Smooth muscle cell (in vitro differentiated cells): ENCODE measurements at regions not wholly inside any gene's neighbourhood (a gene's known extent, or its start where the extent isn't known, plus 50 kb on each side); places are given as distances from the start of the nearest gene placed in this dataset.

ENCODE experiments used
- DNase-seq: peaks from one replicate; lab custom pipeline; 2025; ENCODE audit not compliant: unreplicated experiment; lab: John Stamatoyannopoulos, UW
- H2AFZ ChIP-seq: fragments of 200-600 bp; sonication (generic); 2 replicates; pipeline ENCODE4 v1.6.0; 2016; ENCODE audit warnings: antibody characterized with exemption, low read depth, mild to moderate bottlenecking
- H3F3A ChIP-seq: fragments of 200-600 bp; sonication (generic); 2 replicates; pipeline ENCODE4 v1.6.0; 2017; ENCODE audit warnings: antibody characterized with exemption, low read depth
- H3K27ac ChIP-seq: fragments of 200-600 bp; sonication (generic); 2 replicates; pipeline ENCODE4 v1.5.1; 2016; ENCODE audit warnings: low read depth, mild to moderate bottlenecking
- H3K27me3 ChIP-seq: fragments of 200-600 bp; sonication (generic); 2 replicates; pipeline ENCODE4 v1.6.1; 2016; ENCODE audit warnings: low read depth, mild to moderate bottlenecking
- H3K36me3 ChIP-seq: fragments of 200-600 bp; sonication (generic); 2 replicates; pipeline ENCODE4 v1.5.1; 2016; ENCODE audit warnings: low read depth
- H3K4me1 ChIP-seq: fragments of 200-600 bp; sonication (generic); 2 replicates; pipeline ENCODE4 v1.5.1; 2016; ENCODE audit warnings: low read depth
- H3K4me2 ChIP-seq: fragments of 200-600 bp; sonication (generic); 2 replicates; pipeline ENCODE4 v1.6.0; 2016; ENCODE audit warnings: mild to moderate bottlenecking
- H3K4me3 ChIP-seq: fragments of 200-600 bp; sonication (generic); 2 replicates; pipeline ENCODE4 v1.5.1; 2016; ENCODE audit warnings: mild to moderate bottlenecking
- H3K79me2 ChIP-seq: fragments of 200-600 bp; sonication (generic); 2 replicates; pipeline ENCODE4 v1.6.0; 2016; ENCODE audit warnings: low read depth, mild to moderate bottlenecking
- H3K9ac ChIP-seq: fragments of 200-600 bp; sonication (generic); 2 replicates; pipeline ENCODE4 v1.6.0; 2016; ENCODE audit warnings: low read depth
- H3K9me3 ChIP-seq: fragments of 200-600 bp; sonication (generic); replicated peaks from 2 replicates; pipeline ENCODE4 v1.5.1; 2016; ENCODE audit warnings: low read depth
- H4K20me1 ChIP-seq: fragments of 200-600 bp; sonication (generic); 2 replicates; pipeline ENCODE4 v1.6.0; 2016; ENCODE audit warnings: low read depth
- CTCF ChIP-seq: fragments of 200-600 bp; sonication (generic); IDR thresholded peaks from 2 replicates; pipeline ENCODE4 v1.5.1; 2017; ENCODE audit warnings: borderline replicate concordance, mild to moderate bottlenecking, antibody characterized with exemption; ENCODE audit not compliant: insufficient read depth, poor library complexity, severe bottlenecking
- WGBS: methylation state at CpG from one replicate; pipeline ENCODE4 v1.1.7; 2016; ENCODE audit warnings: low lambda C conversion rate; 5-methylcytosine and 5-hydroxymethylcytosine counted together

GRCh38 chr11:30725645-30726195, 139.6 kb upstream of the MPPED2 start:
- H3K27me3 ChIP-seq: no peaks in the 10 kb centered on the region
- H3K4me2 ChIP-seq: no peak overlapping the region
- H3K4me3 ChIP-seq: no peak overlapping the region
- H3K9me3 ChIP-seq: no peaks in the 10 kb centered on the region
- no peak overlapping the region for H3K9ac ChIP-seq
- no peak overlapping the region for H2AFZ ChIP-seq
- H3F3A ChIP-seq: no peaks in the 10 kb centered on the region
- H3K36me3 ChIP-seq: no peaks in the 10 kb centered on the region
- no peak overlapping the region for H3K27ac ChIP-seq
- TF ChIP-seq CTCF: no peak
- 76% methylated on average over 2 of the region's 2 CpGs for WGBS
- no peak for DNase-seq
- no peaks in the 10 kb centered on the region for H3K79me2 ChIP-seq
- no peaks in the 10 kb centered on the region for H3K4me1 ChIP-seq
- H4K20me1 ChIP-seq: no peaks in the 10 kb centered on the region

- Histone ChIP-seq H3K36me3 (no peaks in the 10 kb centered on the region), H3K27ac (no peak overlapping the region), H3K4me2 (no peak overlapping the region), H3K9me3 (no peaks in the 10 kb centered on the region), H3K9ac (no peak overlapping the region), H3K27me3 (no peaks in the 10 kb centered on the region), H4K20me1 (no peaks in the 10 kb centered on the region), H3K79me2 (no peaks in the 10 kb centered on the region), H3K4me1 (no peaks in the 10 kb centered on the region), H3F3A (no peaks in the 10 kb centered on the region), H2AFZ (no peak overlapping the region), H3K4me3 (no peak overlapping the region)
- no peak for DNase-seq
- no peak for TF ChIP-seq CTCF
Measured at GRCh38 chr11:30724274-30724673, 138.1 kb upstream of the MPPED2 start.

GRCh38 chr11:30719371-30719770, 133.2 kb upstream of the MPPED2 start:
- Histone ChIP-seq H3K4me2 (no peak overlapping the region), H3K27me3 (no peaks in the 10 kb centered on the region), H3K9ac (no peak overlapping the region), H3K4me1 (no peaks in the 10 kb centered on the region), H3K79me2 (no peaks in the 10 kb centered on the region), H3K4me3 (no peak overlapping the region), H2AFZ (peak overlapping the region; percentile 34), H3K27ac (no peak overlapping the region), H3K36me3 (no peaks in the 10 kb centered on the region), H3F3A (no peaks in the 10 kb centered on the region), H4K20me1 (no peaks in the 10 kb centered on the region), H3K9me3 (no peaks in the 10 kb centered on the region)
- no peak for TF ChIP-seq CTCF
- DNase-seq: no peak
- 11% methylated on average over 4 of the region's 4 CpGs for WGBS

- Histone ChIP-seq H3K36me3 (no peaks in the 10 kb centered on the region), H3K4me2 (no peak overlapping the region), H3F3A (no peaks in the 10 kb centered on the region), H3K79me2 (no peaks in the 10 kb centered on the region), H3K9ac (no peak overlapping the region), H3K4me1 (no peaks in the 10 kb centered on the region), H3K27ac (no peak overlapping the region), H4K20me1 (no peaks in the 10 kb centered on the region), H3K4me3 (no peak overlapping the region), H3K27me3 (no peaks in the 10 kb centered on the region), H3K9me3 (no peaks in the 10 kb centered on the region), H2AFZ (no peak overlapping the region)
- DNase-seq: no peak
- 93% methylated on average over 7 of the region's 7 CpGs for WGBS
- no peak for TF ChIP-seq CTCF
Measured at GRCh38 chr11:30717641-30718040, 131.5 kb upstream of the MPPED2 start.
